ENCODE measurements at regions not wholly inside any gene's neighbourhood (a gene's known extent, or its start where the extent isn't known, plus 50 kb on each side); places are given as distances from the start of the nearest gene placed in this dataset.

- no peak overlapping the region for H3K4me2 ChIP-seq
- no peak overlapping the region for H3K9ac ChIP-seq
- H4K20me1 ChIP-seq (ENCODE audit: insufficient read depth) = no peaks in the 10 kb centered on the region
- H3K4me3 ChIP-seq (ENCODE audit: low read depth in 2 of 2, low read length in 1 of 2) = no peak overlapping the region
- CTCF ChIA-PET = no interaction called here
- H2AFZ ChIP-seq (ENCODE audit: low read depth) = no peak overlapping the region
- TF ChIP-seq TAF1 (IDR thresholded peaks at IDR 0.05; ENCODE audit: borderline replicate concordance, low read depth, low read length) = no peak
- no peak for TF ChIP-seq NRF1 (IDR thresholded peaks at IDR 0.05; ENCODE audit: low read depth, low read length)
- TF ChIP-seq YY1 (IDR thresholded peaks at IDR 0.05; ENCODE audit: low read depth) = no peak
- TF ChIP-seq, protein P1, sequence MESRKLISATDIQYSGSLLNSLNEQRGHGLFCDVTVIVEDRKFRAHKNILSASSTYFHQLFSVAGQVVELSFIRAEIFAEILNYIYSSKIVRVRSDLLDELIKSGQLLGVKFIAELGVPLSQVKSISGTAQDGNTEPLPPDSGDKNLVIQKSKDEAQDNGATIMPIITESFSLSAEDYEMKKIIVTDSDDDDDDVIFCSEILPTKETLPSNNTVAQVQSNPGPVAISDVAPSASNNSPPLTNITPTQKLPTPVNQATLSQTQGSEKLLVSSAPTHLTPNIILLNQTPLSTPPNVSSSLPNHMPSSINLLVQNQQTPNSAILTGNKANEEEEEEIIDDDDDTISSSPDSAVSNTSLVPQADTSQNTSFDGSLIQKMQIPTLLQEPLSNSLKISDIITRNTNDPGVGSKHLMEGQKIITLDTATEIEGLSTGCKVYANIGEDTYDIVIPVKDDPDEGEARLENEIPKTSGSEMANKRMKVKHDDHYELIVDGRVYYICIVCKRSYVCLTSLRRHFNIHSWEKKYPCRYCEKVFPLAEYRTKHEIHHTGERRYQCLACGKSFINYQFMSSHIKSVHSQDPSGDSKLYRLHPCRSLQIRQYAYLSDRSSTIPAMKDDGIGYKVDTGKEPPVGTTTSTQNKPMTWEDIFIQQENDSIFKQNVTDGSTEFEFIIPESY (IDR thresholded peaks at IDR 0.05; ENCODE audit: borderline replicate concordance, low read depth) = no peak
- no peak for TF ChIP-seq JUND (IDR thresholded peaks at IDR 0.05)
- TF ChIP-seq, protein P2, sequence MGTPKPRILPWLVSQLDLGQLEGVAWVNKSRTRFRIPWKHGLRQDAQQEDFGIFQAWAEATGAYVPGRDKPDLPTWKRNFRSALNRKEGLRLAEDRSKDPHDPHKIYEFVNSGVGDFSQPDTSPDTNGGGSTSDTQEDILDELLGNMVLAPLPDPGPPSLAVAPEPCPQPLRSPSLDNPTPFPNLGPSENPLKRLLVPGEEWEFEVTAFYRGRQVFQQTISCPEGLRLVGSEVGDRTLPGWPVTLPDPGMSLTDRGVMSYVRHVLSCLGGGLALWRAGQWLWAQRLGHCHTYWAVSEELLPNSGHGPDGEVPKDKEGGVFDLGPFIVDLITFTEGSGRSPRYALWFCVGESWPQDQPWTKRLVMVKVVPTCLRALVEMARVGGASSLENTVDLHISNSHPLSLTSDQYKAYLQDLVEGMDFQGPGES (IDR thresholded peaks at IDR 0.05; ENCODE audit: low read depth, low read length) = no peak
- no peak for TF ChIP-seq CHD2 (IDR thresholded peaks at IDR 0.05; ENCODE audit: low read length, partially characterized antibody)
- no peak for TF ChIP-seq FOSL2 (IDR thresholded peaks at IDR 0.05; ENCODE audit: borderline replicate concordance, low read depth)
- no peaks in the 10 kb centered on the region for H3K4me1 ChIP-seq (ENCODE audit: control insufficient read depth in 1 of 2, insufficient read depth in 2 of 2, low read depth in 1 of 2, low read length in 1 of 2)
- no peaks in the 10 kb centered on the region for H3K36me3 ChIP-seq (replicated peaks in 1 of 2; ENCODE audit: control insufficient read depth in 1 of 2, insufficient read depth in 2 of 2, low read length in 1 of 2)
- POLR2A ChIA-PET = no interaction called here
- H3F3A ChIP-seq (replicated peaks; ENCODE audit: insufficient read depth) = no peaks in the 10 kb centered on the region
- WGBS (ENCODE audit: low lambda C conversion rate) = 7% methylated on average over 3 of the region's 4 CpGs
- no peaks in the 10 kb centered on the region for H3K9me2 ChIP-seq
- no peaks in the 10 kb centered on the region for H3K9me3 ChIP-seq
- no peak for DNase-seq
- no peaks in the 10 kb centered on the region for H3K27me3 ChIP-seq (ENCODE audit: insufficient read depth)
- no peaks in the 10 kb centered on the region for H3K79me2 ChIP-seq (ENCODE audit: insufficient read depth)
- no peak overlapping the region for H3K27ac ChIP-seq (ENCODE audit: low read depth in 2 of 2, low read length in 1 of 2)
Measured at GRCh38 chr14:97840159-97840558, 1043.0 kb downstream of the VRK1 start.

DNA sequence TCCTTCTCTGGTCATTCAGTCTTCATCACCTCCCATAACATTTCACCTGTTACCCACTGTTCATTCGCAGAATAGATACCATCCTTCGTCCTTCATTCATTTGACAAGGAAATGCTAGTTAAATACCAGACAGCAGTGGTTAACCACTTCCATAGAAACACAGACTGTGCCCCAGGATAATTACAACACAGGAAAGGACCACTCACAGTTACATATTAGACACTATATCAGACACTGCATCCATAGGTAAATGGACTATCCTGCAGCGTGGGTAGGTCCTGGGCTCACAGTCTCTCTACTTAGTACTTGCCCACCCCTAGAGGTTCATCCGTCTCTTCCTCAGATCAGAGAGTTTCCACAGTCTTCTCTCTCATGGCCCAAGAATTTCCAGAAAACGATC, 1044.6 kb downstream of the VRK1 start:
- no peak for TF ChIP-seq GATA2 (CRISPR knock-in tag; IDR thresholded peaks at IDR 0.05)
- Histone ChIP-seq H3F3A (replicated peaks; ENCODE audit: insufficient read depth) (no peaks in the 10 kb centered on the region), H3K27me3 (ENCODE audit: insufficient read depth) (no peaks in the 10 kb centered on the region), H3K9me2 (no peaks in the 10 kb centered on the region), H3K4me1 (ENCODE audit: control insufficient read depth in 1 of 2, insufficient read depth in 2 of 2, low read depth in 1 of 2, low read length in 1 of 2) (no peaks in the 10 kb centered on the region), H3K4me2 (no peak overlapping the region), H2AFZ (ENCODE audit: low read depth) (no peak overlapping the region), H3K36me3 (replicated peaks in 1 of 2; ENCODE audit: control insufficient read depth in 1 of 2, insufficient read depth in 2 of 2, low read length in 1 of 2) (no peaks in the 10 kb centered on the region), H3K9me3 (no peaks in the 10 kb centered on the region), H3K27ac (ENCODE audit: low read depth in 2 of 2, low read length in 1 of 2) (no peak overlapping the region), H3K9ac (no peak overlapping the region), H3K4me3 (ENCODE audit: low read depth in 2 of 2, low read length in 1 of 2) (no peak overlapping the region), H4K20me1 (ENCODE audit: insufficient read depth) (no peaks in the 10 kb centered on the region), H3K79me2 (ENCODE audit: insufficient read depth) (no peaks in the 10 kb centered on the region)
- ChIA-PET POLR2A (no interaction called here), CTCF (no interaction called here)
- 0% methylated on average over 5 of the region's 5 CpGs for WGBS (ENCODE audit: low lambda C conversion rate)
- DNase-seq = no peak

DNA sequence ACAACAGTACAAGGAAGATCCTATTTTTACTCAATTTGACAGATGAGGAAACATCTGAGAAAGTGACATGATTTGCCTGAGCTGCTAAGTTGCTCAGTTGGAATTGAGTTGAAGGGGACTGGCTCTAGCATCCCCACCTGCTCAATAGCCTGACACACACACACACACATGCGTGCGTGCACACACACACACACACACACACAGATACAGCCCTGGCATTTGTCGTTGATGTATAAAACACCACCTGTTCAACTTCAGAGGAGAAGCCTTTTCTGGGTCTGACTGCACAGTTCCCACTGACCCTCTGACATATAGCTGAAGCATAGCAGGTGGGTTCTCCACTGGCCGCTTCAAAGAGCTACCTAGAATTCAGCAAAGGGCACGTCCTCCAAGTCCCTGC, 1045.9 kb downstream of the VRK1 start:
- no peak overlapping the region for H3K9ac ChIP-seq
- CTCF ChIA-PET = no interaction called here
- TF ChIP-seq EP300 (IDR thresholded peaks at IDR 0.05; ENCODE audit: borderline replicate concordance in 1 of 2, low read depth in 1 of 2, low read length in 1 of 2) (no peak), NRF1 (IDR thresholded peaks at IDR 0.05; ENCODE audit: low read depth, low read length) (no peak), MXI1 (IDR thresholded peaks at IDR 0.05; ENCODE audit: low read depth, low read length) (no peak), RAD21 (IDR thresholded peaks at IDR 0.05; ENCODE audit: low read length) (no peak), RCOR1 (IDR thresholded peaks at IDR 0.05; ENCODE audit: low read length) (no peak), MEF2A (IDR thresholded peaks at IDR 0.05; ENCODE audit: borderline replicate concordance, low read depth) (no peak), CHD2 (IDR thresholded peaks at IDR 0.05; ENCODE audit: low read length, partially characterized antibody) (no peak), USF2 (IDR thresholded peaks at IDR 0.05; ENCODE audit: borderline replicate concordance, low read depth, low read length) (no peak), GATA2 (CRISPR knock-in tag; IDR thresholded peaks at IDR 0.05) (no peak)
- TF ChIP-seq, protein P3, sequence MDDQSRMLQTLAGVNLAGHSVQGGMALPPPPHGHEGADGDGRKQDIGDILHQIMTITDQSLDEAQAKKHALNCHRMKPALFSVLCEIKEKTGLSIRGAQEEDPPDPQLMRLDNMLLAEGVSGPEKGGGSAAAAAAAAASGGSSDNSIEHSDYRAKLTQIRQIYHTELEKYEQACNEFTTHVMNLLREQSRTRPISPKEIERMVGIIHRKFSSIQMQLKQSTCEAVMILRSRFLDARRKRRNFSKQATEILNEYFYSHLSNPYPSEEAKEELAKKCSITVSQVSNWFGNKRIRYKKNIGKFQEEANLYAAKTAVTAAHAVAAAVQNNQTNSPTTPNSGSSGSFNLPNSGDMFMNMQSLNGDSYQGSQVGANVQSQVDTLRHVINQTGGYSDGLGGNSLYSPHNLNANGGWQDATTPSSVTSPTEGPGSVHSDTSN (IDR thresholded peaks at IDR 0.05) = no peak
- TF ChIP-seq, protein P2 (IDR thresholded peaks at IDR 0.05; ENCODE audit: low read depth, low read length) = no peak

More for the DNA sequence above, 1045.9 kb downstream of the VRK1 start:
- no peaks in the 10 kb centered on the region for H3K36me3 ChIP-seq (replicated peaks in 1 of 2; ENCODE audit: control insufficient read depth in 1 of 2, insufficient read depth in 2 of 2, low read length in 1 of 2)
- POLR2A ChIA-PET = no interaction called here
- H3K4me3 ChIP-seq (ENCODE audit: low read depth in 2 of 2, low read length in 1 of 2) = no peak overlapping the region
- no peaks in the 10 kb centered on the region for H3F3A ChIP-seq (replicated peaks; ENCODE audit: insufficient read depth)
- H3K9me3 ChIP-seq = no peaks in the 10 kb centered on the region
- H3K79me2 ChIP-seq (ENCODE audit: insufficient read depth) = no peaks in the 10 kb centered on the region
- no peaks in the 10 kb centered on the region for H3K9me2 ChIP-seq
- H3K27me3 ChIP-seq (ENCODE audit: insufficient read depth) = no peaks in the 10 kb centered on the region
- DNase-seq = no peak
- no peaks in the 10 kb centered on the region for H3K4me1 ChIP-seq (ENCODE audit: control insufficient read depth in 1 of 2, insufficient read depth in 2 of 2, low read depth in 1 of 2, low read length in 1 of 2)
- H4K20me1 ChIP-seq (ENCODE audit: insufficient read depth) = no peaks in the 10 kb centered on the region
- H3K27ac ChIP-seq (ENCODE audit: low read depth in 2 of 2, low read length in 1 of 2) = no peak overlapping the region
- WGBS (ENCODE audit: low lambda C conversion rate) = 2% methylated on average over 4 of the region's 5 CpGs
- H2AFZ ChIP-seq (ENCODE audit: low read depth) = no peak overlapping the region
- no peak overlapping the region for H3K4me2 ChIP-seq

All from SK-N-SH (cell line).